NCI-H748 treated with DMSO at 0.1 percent for 48 hours (cell line): ENCODE measurements at regions not wholly inside any gene's neighbourhood (a gene's known extent, or its start where the extent isn't known, plus 50 kb on each side); places are given as distances from the start of the nearest gene placed in this dataset.

Source experiments
- DNase-seq: peaks from one replicate; lab custom pipeline; 2025; lab: John Stamatoyannopoulos, UW

DNA sequence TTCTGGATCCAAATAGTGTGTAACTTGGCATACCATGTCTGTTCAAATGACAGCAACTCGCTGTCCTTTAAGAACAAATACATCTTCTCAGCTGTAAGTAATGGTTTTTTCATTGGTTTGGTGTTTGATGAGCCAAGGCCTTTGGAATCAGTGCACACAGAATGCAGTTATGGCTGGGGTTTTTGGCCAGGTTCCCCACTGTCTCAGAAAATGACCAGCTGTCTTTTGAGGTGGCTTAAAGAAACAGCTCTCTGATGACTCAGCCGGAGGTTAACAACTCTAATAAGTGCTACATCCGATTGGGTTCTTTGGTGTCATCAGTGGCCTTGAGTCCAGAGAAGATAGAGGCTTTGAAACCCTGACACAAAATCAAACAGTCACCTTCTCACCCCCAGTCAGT is 688.4 kb downstream of the REEP3 start:
- no peak for DNase-seq

DNA sequence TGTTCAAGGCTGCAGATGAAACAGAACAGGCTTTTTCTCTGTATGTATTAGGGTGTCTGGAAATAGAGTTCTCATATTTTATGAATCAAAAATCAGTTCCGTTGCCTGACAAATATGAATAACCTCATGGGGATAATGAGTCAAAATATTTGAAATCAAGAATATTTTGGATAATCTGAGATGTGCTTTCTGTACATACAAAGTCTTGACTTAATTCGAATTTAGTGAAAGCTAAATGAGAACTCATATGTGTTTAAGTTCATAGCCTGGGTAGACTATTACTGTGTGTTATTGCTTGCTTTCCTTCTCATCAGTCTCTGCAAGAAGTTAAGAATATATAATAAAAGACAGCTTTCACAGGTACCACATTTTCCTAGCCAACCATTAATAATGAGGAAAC is 689.0 kb downstream of the REEP3 start:
- no peak for DNase-seq

DNA sequence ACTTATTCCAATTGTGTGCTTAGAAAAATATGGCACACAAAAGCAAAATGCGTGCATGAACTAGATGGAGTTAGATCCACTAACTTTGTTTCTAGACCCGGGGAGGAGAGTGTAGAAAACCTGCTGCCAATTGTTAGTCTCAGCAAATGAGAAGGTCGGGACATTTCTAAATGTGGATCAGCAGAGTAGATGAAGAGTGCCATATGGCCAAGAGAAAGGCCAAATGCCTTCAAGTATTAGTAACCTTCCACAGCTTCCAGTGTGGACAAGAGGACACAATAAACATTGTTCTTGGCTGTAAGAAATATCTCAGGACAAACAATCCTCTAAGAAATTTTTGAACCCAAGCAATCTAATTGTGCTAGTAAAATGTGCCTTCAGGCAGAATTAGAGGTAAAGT is 690.3 kb downstream of the REEP3 start:
- DNase-seq, result no peak

DNA sequence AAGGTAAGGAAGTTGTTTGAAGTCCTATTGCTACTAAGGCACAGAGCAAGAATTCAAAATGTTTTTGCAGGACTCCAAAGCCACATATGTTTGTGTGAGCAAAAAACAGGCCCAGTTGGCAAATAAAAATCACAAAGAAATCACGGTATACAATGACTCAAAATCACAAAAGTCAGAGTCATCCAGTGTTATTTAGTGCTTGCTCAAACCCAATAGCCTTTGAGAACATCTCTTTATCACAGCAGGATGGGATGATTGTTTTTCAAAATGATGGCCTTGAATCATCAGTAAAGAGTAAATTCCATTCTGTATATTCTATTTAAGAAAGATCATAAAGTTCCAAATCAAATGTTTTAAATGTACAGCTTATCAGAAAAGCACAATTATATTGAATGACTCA is 693.9 kb downstream of the REEP3 start:
- no peak for DNase-seq

DNA sequence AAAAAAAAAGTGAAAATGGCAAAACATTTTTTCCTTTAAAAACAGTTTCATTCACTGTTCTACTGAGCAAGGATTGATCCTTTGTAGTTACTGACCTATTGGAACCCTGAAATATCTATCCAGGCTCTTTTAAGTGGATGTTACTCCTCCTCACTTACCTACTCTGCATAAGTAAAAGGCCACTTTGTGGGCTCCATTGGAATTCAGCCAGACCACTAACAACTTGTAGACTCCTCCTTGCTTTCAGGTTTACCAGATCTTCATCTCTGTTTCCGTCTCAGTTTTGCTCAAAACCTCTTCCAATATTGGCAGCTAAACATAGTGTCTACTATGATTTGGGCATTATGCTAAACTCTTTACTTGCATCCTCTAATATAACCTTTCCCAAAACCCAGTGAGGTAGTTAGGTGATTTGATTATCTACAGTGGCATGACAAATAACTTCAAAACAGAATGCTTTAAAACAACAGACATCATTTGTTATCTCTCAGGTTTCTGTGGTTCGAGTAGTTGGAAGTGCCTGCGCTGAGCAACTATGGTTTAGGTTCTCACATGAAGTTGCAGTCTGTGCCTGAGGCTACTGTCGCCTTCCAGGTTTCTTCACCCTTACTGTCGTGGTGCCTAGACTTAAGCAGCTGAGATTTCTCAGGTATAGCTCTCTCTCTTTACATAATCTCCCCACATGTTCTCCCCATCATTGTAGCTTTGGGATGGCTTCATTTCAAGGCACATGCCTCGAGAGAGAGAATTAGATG is 698.2 kb downstream of the REEP3 start:
- DNase-seq, result no peak

DNA sequence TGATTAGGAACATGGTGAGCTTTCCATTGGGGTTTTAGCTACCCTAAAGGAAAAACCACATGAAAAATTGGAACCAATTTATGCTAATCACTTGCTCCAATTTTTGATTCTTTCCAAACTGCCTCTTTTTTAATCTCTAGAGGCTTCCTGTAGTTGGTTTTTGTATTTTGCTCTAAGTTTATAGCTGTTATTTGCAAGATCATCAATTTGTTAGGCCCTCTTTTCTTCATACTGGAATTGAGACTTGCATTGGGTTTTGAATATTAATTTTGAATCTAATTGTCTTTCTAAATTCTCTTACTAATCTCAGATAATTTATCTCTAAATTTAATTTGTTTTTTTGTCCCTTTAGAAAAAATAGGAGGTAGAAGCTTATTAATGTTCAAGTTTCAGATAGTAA is 713.3 kb downstream of the REEP3 start:
- DNase-seq, result no peak

DNA sequence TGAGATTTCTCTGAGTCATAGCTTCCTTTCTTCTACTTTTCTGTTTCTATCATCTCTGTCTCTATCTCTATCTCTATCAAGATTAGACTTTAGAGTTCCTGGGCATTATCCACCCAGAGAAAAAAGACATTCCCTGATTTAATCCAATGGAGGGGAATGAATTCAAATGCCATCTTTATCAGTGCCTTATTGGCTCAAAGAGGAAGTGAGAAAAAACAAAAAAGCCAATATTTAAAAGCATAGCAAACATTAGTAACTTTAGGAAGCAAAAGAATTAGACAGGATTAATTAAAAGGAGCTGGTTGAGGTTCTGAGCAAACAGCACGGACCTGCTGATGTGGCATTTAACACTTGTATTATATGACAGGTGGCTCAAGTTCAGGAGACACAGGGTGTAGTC is 736.5 kb downstream of the REEP3 start:
- no peak for DNase-seq

DNA sequence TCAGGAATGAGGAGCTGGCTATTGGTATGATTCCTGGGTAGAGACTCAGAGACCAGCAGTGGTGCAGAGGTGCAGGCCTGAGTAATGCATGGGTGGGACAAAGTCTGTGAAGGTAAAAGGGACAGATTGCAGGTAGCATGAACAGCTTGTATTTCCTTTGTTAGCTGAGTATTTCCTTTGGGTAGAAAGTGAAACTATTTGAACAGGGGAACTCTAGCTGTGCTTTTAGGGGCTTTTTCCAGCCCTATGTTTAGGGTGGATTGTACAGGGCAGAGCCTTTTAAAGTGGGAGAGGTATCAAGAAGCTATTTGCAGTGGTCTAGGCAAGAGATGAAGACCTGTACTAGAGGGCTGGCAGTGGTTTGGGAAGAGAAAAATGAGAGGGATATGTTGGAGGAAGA is 739.9 kb downstream of the REEP3 start:
- no peak for DNase-seq

DNA sequence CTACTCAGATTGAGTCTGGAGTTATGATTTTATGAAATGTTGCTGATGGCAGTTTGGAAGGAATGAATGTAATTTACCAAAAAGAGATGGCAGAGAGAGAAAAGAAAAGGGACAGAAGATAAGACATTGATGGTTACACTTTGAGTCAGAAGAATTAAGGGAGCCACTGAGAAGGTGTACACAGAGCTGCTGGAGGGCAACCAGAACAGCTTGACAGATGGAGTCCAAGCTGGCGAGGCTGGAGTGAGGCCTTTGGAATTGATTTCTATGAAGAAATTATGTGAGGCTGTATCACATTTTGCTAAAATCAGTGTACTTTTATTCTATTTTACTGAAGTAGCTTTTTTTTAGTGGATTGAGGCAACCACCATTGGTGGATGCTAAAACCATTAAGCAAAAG is 740.5 kb downstream of the REEP3 start:
- no peak for DNase-seq

DNA sequence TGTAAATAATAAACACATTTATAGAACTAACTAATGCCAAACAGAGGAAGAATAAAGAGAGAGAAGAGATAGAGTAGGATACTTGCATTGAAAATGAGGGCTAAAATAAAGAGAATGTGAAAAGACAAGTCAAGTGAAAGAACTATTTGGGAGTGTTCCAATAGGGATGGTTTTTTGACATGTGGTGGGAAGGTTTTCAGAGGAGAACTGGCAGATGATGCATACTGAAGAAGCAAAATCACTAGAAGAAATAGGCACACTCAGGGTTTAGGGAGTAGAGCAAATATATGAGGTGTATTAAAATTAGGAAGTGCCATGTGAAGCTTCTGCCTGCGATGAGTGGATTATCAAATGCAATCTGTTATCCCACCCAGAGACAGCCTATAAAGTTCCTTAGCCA is 744.8 kb downstream of the REEP3 start:
- DNase-seq, result no peak

DNA sequence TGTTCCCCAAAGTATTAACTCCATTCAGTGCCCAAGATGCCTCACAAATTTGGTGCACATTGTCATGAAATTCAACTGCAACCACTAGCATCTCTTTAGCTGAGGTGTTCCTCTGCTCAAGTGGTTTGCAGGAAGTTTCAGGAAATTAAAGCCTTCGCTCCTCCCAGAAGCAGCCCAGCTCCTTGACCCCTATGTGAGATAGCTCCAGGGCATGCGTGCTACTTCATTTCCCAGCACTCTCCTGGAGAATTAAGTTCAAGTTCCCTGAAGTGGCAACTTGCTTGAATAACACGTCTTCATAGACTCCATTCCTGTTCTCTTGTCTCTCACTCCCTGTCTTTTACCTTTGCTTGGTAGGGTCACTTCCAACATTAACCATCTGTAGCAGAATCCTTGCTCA is 750.3 kb downstream of the REEP3 start:
- DNase-seq, result no peak

DNA sequence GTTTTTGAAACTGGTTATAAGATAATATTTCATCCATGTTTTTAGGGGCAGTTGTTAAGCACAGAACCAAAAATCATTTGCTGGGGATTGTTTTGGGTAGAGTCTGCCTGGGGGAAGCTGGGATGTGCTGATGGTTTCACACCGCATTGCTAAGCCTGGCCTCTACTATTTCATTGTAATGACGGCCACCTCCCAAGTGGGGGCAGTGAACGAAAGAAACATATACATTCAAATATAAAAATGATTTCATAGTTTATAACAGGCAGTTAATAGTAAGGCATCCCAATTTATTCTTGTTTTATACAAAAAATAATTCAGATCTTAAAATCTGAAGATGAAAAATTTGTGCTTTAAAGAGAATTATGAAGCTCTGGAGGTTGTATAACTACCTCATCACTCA is 750.8 kb downstream of the REEP3 start:
- DNase-seq, result no peak

DNA sequence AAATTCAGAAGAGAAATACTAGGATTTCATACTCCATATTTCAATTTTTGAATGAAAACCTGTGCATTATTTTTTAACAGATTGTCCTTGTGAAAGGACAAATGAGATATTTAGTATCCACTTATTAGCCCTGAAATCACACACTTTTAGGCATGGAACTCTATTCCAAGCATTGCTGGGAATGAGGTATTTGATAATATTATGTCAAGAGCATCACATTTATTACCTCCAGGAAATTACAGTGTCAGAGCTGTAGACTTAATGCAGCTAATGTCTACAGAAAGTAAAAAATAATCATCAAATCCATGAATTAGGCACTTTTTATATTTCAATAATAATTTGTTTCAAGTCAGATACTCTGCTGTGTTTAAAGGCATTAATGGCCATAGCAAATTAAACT is 753.8 kb downstream of the REEP3 start:
- DNase-seq, result no peak

DNA sequence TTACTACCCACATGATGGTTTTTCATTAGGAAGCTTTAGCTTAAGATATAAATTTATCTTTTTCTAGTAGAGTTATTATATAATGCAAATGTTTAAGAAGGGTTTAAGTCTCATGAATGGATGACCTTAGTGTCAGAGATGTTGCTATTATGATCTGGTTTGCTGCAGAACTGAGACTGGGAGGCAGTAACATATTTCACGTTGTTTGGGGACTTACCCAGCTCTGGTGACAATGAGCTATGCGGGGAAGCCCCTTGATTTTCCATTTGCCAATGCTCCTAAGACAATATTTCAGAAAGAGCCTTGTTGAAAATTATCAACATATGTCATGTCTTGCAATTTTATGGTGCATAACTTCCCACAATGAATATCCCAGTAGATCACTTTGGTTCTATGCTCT is 754.6 kb downstream of the REEP3 start:
- no peak for DNase-seq

DNA sequence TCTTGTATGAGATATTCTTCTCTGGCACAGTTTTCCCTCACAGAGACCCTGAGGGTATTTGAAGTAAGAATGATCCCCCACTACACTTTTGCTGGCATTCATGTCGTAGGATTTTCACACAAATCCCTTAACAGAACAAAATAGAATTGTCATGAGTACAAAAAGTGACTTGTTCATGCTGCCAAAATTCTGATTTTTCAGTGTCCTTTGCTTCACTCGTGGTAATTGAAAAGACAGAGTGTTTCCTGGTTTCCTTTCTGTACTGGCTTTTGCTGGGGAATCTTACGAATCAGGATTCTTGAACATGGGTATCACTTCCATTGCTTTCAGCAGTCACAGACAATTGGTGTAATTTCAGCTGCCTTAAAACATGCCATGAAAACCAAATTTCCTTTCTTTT is 756.3 kb downstream of the REEP3 start:
- DNase-seq, result no peak

DNA sequence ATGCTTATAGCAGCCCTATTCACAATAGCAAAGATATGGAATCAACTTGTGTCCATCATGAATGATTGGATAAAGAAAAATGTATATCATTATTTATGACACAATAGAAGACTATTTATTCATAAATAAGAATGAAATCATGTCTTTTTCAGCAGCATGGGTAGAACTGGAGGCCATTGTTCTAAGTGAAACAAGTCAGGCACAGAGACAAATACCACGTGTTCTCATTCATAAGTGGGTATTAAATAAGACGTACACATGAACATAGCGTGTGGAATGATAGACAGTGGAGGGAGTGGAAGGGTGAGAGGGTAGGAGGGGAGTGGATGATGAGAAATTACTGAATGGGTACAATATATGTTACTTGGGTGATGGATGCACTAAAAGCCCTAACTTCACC is 762.4 kb downstream of the REEP3 start:
- DNase-seq, result no peak

DNA sequence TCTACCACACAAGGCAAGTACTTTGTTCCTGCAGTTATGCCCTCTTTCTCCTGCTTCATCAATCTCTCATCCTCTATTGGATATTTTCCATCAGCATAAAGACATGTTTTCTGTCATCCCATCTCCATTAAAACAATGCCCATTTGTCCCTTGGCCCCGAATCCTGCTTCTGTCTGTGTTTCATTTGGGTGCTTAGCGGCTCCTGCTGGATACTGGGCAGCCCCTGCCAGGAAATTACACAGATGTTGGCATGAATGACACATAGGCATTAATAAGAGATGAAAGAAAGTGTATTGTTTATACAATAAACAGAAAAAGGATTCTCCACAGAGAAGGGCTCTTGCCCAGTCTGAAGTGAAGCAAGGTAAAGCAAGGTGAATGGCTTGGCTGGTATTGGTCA is 765.3 kb downstream of the REEP3 start:
- no peak for DNase-seq

DNA sequence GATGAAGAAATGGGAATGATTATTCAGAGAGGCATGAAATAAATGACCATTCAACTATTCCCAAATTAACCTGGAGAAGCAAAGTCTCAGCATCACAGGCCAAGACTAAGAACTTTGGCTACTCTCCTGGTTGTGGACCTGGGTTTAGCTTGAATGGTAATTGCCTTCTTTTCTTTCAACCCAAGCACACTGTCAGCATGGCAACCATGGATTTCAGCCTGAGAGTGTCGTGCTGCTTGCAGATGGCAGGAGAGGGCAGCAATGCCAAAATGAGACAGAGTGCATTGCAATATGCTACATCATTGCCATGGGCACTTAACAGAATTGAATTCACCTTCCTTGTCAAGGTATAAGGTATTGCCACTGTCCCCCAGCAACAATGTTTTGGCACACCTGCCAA is 767.2 kb downstream of the REEP3 start:
- DNase-seq, result no peak

DNA sequence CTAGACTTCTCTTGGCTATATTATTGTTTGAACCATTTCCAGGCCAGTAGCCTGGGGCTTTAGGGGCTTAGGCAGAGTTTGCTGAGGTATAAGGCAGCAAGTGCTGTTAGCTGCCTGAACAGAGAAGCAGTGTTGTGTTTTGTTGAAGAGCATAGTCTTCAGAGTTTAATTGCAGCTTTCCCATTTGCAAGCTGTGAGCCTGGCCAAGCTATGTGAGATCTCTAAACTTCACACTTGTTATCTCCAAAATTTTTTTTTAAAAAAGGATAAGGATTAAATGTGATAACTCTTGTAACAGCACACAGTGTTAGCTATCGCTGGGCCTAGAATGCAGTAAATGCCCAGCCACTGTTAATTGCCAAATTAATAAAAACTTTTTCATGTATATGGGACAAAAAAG is 782.4 kb downstream of the REEP3 start:
- no peak for DNase-seq

DNA sequence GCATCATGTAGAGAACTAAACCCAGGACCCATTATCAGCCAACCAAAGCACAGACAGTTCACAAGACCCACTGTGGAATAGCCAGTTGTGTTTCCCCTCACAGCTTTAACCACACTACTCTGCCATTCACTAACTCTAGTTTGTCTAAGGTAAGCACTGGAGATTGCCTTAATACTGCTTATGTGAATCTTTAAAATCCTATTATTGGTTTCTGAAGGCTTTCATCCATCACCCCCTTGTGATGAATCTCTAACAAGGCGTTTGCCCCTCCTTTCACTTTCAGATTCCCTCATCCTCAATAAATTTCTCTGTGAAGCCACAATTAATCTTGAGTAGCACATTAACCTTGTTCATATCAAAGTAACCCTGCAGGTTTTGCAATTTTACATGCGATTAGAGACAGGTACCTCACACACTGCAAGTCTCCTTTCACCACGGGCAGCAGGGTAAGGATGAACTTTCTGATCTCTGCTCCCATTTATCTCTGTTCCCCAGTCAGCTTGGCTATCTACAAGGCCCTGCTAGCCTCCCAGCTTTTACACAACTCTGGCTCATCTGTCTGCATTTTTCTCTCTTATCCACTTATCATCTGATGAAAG is 785.6 kb downstream of the REEP3 start:
- DNase-seq, result no peak

DNA sequence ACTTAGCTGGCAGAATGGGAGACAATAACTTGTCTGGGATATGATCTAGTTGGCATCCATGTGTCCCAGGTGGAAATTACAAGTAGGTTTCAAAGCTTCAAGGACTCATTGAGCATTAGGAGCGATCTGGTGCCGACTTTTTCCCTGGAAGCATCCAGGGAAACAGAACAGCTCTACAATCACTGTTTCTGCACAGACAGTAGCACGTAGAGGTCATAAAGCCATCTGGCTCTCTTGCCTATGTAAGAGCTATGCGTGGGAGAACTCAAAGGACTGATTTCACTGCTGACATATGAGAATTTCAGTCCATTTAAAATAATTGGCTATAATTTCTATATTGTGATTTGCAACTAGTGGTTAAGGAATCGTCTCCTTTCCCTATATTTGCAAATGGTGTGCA is 791.7 kb downstream of the REEP3 start:
- DNase-seq, result no peak

DNA sequence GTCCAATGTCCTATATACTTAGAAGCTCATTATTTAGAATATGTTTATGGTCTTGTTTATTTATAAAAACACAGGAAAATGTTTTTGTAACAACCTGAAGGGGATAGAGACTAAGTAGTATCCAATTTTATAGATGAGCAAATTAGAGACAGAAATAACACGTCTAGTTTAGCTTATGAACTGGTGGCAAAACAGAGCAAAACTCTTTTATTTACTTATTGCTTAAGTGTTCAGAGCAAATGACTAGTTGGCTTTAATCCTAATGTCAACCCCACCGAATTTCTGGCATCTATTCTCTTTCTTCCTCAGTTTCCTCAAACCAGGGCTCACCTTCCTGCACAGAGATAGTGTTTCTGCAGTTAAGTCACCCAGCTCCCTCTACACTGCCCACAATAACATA is 792.8 kb downstream of the REEP3 start:
- no peak for DNase-seq

DNA sequence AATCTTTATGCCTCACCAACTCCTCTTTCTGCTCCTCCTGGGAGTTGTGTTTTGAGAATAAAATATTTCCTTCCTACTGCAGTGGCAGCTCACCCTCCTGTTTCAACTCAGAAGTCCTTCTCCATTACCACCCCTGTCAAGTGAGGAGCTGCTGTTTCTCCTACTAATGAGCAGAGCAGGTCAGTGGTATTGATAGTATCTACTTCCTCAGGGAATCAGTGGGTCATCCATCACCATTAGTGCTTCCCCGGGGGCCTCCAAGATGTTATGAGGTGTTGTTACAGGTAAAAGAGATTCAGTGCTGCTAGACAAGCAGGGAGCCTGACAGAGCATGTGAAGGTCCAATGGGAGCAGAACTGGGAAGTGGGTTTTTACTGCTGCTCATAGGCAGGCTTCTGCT is 795.2 kb downstream of the REEP3 start:
- no peak for DNase-seq

DNA sequence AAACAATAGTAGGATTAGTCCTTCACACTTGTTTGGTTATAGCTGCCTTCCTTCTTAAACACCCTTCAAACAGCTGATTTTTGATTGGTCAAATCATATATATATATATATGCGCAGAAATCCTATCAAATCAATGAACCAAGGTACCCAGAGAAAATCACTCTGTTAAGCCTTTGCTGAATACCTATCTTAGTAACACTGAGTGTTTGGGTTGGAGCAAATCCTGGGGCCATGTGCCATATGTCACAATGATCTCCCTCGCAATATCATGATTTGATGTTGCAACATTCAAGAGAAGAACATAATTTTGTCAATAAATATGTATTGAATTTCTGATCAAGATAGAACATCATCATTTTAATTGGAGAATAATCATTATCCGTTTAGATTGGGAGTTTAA is 795.6 kb downstream of the REEP3 start:
- no peak for DNase-seq
